Aorta (tissue), 5 donors: ENCODE measurements at regions not wholly inside any gene's neighbourhood (a gene's known extent, or its start where the extent isn't known, plus 50 kb on each side); places are given as distances from the start of the nearest gene placed in this dataset.

ENCODE experiments used
- ATAC-seq: fragments of 200-7000 bp; cut with Tn5 transposase; one replicate; pipeline ENCODE4 v1.9.1; 2022; ENCODE audit warnings: moderate library complexity; ENCODE audit not compliant: low FRiP score
- DNase-seq, 2 donors: peaks; one replicate each; pipeline ENCODE4 v3.0.0-alpha.2; 2020
- H3K27ac ChIP-seq, 2 donors: one replicate each; pipeline ENCODE4 v1.5.1; 2013; ENCODE audit warnings: low read length in 2 of 2, mild to moderate bottlenecking in 2 of 2, moderate library complexity in 2 of 2, control low read depth in 1 of 2, inconsistent platforms in 1 of 2, low read depth in 1 of 2
- H3K27me3 ChIP-seq, 2 donors: one replicate each; pipeline ENCODE4 v1.6.1; 2013; ENCODE audit warnings: control low read depth in 1 of 2, low read length in 1 of 2, mild to moderate bottlenecking in 1 of 2, moderate library complexity in 1 of 2; ENCODE audit not compliant: insufficient read depth in 2 of 2, control insufficient read depth in 1 of 2
- H3K36me3 ChIP-seq, 2 donors: one replicate each; pipeline ENCODE4 v1.6.1; 2013; ENCODE audit warnings: control low read depth in 1 of 2, low read length in 1 of 2, mild to moderate bottlenecking in 1 of 2; ENCODE audit not compliant: insufficient read depth in 2 of 2, control insufficient read depth in 1 of 2
- H3K4me1 ChIP-seq, 2 donors: one replicate each; pipeline ENCODE4 v1.6.1; 2013; ENCODE audit warnings: low read length in 2 of 2, control low read depth in 1 of 2, mild to moderate bottlenecking in 1 of 2, moderate library complexity in 1 of 2; ENCODE audit not compliant: insufficient read depth in 2 of 2, control insufficient read depth in 1 of 2
- H3K4me3 ChIP-seq, 2 donors: one replicate each; pipeline ENCODE4 v1.5.1; 2013; ENCODE audit warnings: low read length in 2 of 2, control low read depth in 1 of 2, mild to moderate bottlenecking in 1 of 2
- H3K9me3 ChIP-seq: one replicate; pipeline ENCODE4 v1.6.1; 2013; ENCODE audit warnings: mild to moderate bottlenecking, low read length; ENCODE audit not compliant: control insufficient read depth
- WGBS, 2 donors: extraction: QIAGEN DNeasy Blood & Tissue Kit; methylation state at CpG; one replicate each; pipeline ENCODE4 v1.1.7; 2013; 5-methylcytosine and 5-hydroxymethylcytosine counted together
- intact Hi-C, 2 donors: fragments of 100-400 bp; cut with DNase I; formaldehyde crosslinking; loops; one replicate each; pipeline versions ENCODE4 v1.14.2 to v1.15.0; 2022
- donor health status: healthy with polysubstance abuse.
- donor health status: Bipolar disorder and iron deficiency.
- donor health status: DM: no; HTN: no; CAD: no.
- donor health status: DM: no; HTN: no; CAD: no.
- donor health status: DM: yes; HTN: yes; CAD: no.

- Histone ChIP-seq H3K4me1 (no peaks in the 10 kb centered on the region), H3K27me3 (no peaks in the 10 kb centered on the region), H3K36me3 (no peaks in the 10 kb centered on the region), H3K9me3 (peaks cover 1% of the 10 kb centered on the region), H3K27ac (no peak overlapping the region), H3K4me3 (no peak overlapping the region)
- no peak for DNase-seq
- intact Hi-C loops: no loop called here
- ATAC-seq: no peak
Observed at GRCh38 chr5:52491818-52492217, 295.9 kb upstream of the ITGA1 start.

GRCh38 chr5:52497133-52497693, 290.5 kb upstream of the ITGA1 start:
- ATAC-seq: no peak
- no peak for DNase-seq
- H3K27me3 ChIP-seq: no peaks in the 10 kb centered on the region
- WGBS, 2 donors: 53 to 63% methylated on average over 4 of the region's 4 CpGs
- no peak overlapping the region for H3K27ac ChIP-seq
- no peak overlapping the region for H3K4me3 ChIP-seq
- H3K4me1 ChIP-seq: no peaks in the 10 kb centered on the region
- no peaks in the 10 kb centered on the region for H3K9me3 ChIP-seq
- no peaks in the 10 kb centered on the region for H3K36me3 ChIP-seq
- intact Hi-C loops: no loop called here

DNA sequence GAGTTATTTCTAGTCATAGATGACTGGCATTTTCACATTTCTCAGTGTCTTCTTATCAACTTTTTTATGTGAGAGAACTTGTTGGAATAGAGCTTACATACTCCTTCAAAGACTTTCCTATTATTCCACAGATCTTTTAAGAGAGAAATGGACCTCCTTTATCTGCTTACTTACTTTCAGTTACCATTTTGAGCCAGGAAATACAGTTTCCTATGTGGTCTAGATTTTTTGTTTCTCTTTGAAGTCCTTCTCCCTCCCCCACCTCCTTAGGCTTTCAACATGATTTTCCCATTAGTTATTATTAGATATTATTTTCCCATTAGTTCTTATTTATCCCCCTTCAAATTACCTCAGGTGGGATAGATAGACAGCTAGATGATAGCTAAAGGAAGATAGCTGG, 289.1 kb upstream of the ITGA1 start:
- Histone ChIP-seq H3K36me3 (no peaks in the 10 kb centered on the region), H3K9me3 (no peaks in the 10 kb centered on the region), H3K4me3 (no peak overlapping the region), H3K27ac (no peak overlapping the region), H3K27me3 (no peaks in the 10 kb centered on the region), H3K4me1 (no peaks in the 10 kb centered on the region)
- ATAC-seq (no peak), DNase-seq (no peak)
- intact Hi-C loops: no loop called here

DNA sequence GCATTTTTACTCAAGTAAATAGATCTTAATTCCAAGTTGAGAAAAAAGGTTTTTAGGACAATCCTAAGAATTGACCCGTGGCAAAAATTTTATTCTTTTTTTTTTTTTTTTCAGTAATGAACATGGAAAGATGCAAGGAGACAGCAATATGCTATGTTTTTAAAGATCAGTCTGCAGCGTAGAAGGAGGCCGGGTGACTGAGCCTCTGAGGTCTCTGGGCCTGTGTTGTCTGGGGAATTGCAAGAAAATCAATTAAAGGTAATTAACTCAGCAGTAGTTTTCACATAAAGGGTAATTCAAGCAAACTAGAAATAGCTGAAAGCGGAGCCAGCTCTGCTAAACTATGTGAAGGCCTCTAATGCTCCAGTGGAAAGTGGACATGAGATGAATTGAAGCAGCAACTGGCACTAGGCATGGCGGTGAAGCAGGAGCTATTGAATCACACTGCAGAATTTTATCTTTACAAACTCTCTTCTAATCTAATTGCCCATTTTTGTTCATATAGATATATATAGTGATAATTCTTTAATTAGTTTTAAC, 285.2 kb upstream of the ITGA1 start:
- WGBS, 2 donors: 75 to 82% methylated on average over 5 of the region's 5 CpGs
- ATAC-seq: no peak
- no peaks in the 10 kb centered on the region for H3K36me3 ChIP-seq
- intact Hi-C loops: no loop called here
- H3K9me3 ChIP-seq: no peaks in the 10 kb centered on the region
- no peak overlapping the region for H3K4me3 ChIP-seq
- no peaks in the 10 kb centered on the region for H3K4me1 ChIP-seq
- H3K27me3 ChIP-seq: no peaks in the 10 kb centered on the region
- DNase-seq: no peak
- no peak overlapping the region for H3K27ac ChIP-seq

DNA sequence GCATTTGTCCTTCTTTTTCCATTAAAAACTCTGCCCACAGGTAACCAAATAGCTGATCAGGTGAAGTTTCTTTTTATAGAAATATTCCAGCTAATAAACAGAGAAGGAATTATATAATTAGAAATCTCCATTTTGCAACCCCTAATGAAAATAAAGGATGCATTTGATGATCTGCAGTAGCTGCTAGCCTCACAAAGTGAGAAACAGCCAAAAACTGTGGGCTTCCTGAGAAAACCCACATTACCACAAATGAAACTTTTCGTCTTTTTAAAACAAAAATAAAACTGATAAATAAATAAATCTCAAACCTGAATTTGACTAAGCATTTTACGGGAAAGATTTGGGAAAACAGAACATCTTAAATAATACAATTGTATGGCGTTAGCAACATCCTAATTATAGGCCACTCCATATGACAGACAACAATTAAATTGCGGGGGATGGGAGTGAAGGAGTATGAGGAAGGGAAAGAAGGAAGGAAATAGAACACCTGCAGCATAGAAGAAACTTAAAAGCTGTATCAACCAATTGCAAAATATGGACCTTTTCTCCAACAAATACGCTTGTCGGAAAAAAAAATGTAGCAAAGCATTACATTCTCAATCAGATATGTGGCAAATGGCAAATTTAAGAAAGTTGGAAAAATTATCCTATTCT, 283.0 kb upstream of the ITGA1 start:
- H3K4me1 ChIP-seq: no peaks in the 10 kb centered on the region
- H3K9me3 ChIP-seq: no peaks in the 10 kb centered on the region
- 83 to 84% methylated on average over 6 of the region's 6 CpGs for WGBS, 2 donors
- no peaks in the 10 kb centered on the region for H3K36me3 ChIP-seq
- intact Hi-C loops: no loop called here
- ATAC-seq (no peak), DNase-seq (no peak)
- no peaks in the 10 kb centered on the region for H3K27me3 ChIP-seq
- no peak overlapping the region for H3K4me3 ChIP-seq
- H3K27ac ChIP-seq: no peak overlapping the region

DNA sequence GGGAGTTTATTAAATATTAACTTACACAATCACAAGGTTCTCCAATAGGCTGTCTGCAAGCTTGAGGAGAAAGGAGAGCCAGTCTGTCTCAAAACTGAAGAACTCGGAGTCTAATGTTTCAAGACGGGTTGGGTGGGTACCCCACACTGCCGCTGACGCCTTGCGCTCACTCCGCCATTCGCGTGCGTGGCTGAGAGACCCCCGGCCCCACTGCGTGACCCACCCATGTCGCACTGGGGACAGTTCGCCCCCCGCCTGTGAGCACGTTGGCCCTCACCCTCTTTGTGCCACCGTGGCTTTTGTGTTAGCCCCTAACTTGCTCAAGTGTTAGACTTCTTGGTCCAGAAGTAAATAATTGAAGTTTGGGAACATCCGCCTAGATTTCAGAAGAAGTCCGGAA, 270.0 kb upstream of the ITGA1 start:
- Histone ChIP-seq H3K9me3 (peaks cover 1% of the 10 kb centered on the region), H3K36me3 (no peaks in the 10 kb centered on the region), H3K27me3 (no peaks in the 10 kb centered on the region), H3K27ac (no peak overlapping the region), H3K4me1 (no peaks in the 10 kb centered on the region), H3K4me3 (no peak overlapping the region)
- WGBS, 2 donors: 94% methylated on average over 18 of the region's 18 CpGs
- ATAC-seq (peak; percentile 59), DNase-seq (peak in 1 of 2 donors; percentile 69)
- intact Hi-C loops: no loop called here

- H3K27ac ChIP-seq: no peak overlapping the region
- peaks cover 1% of the 10 kb centered on the region for H3K9me3 ChIP-seq
- no peaks in the 10 kb centered on the region for H3K4me1 ChIP-seq
- H3K36me3 ChIP-seq: no peaks in the 10 kb centered on the region
- ATAC-seq: no peak
- H3K27me3 ChIP-seq: no peaks in the 10 kb centered on the region
- intact Hi-C loops: no loop called here
- no peak overlapping the region for H3K4me3 ChIP-seq
- WGBS, 2 donors: 85 to 87% methylated on average over 3 of the region's 3 CpGs
- DNase-seq: no peak
Observed at GRCh38 chr5:52520171-52520570, 267.5 kb upstream of the ITGA1 start.

- Histone ChIP-seq H3K9me3 (peaks cover 1% of the 10 kb centered on the region), H3K27ac (no peak overlapping the region), H3K4me3 (no peak overlapping the region), H3K27me3 (no peaks in the 10 kb centered on the region), H3K36me3 (no peaks in the 10 kb centered on the region), H3K4me1 (no peaks in the 10 kb centered on the region)
- no peak for DNase-seq
- intact Hi-C loops: no loop called here
- no peak for ATAC-seq
- 83 to 88% methylated on average over 4 of the region's 4 CpGs for WGBS, 2 donors
Observed at GRCh38 chr5:52521236-52521635, 266.5 kb upstream of the ITGA1 start.

DNA sequence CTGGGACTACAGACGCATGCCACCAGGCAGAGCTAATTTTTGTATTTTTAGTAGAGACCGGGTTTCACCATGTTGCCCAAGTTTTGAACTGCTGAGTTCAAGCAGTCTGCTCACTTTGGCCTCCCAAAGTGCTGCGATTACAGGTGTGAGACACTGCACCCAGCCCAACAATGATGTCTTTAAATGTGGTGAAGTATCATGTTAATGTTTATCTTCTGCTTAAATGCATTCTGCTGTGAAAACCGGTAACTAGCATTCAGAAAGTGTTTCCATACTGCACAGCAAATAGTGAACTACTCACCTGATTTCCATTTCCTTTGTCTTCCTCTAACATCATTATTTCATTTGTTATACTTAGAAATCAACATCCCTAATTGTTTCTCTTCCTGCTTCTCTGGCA, 264.0 kb upstream of the ITGA1 start:
- Histone ChIP-seq H3K27me3 (no peaks in the 10 kb centered on the region), H3K27ac (no peak overlapping the region), H3K36me3 (no peaks in the 10 kb centered on the region), H3K4me1 (no peaks in the 10 kb centered on the region), H3K9me3 (no peaks in the 10 kb centered on the region), H3K4me3 (no peak overlapping the region)
- no peak for DNase-seq
- 68 to 82% methylated on average over 4 of the region's 4 CpGs for WGBS, 2 donors
- intact Hi-C loops: no loop called here
- no peak for ATAC-seq
